OCI-LY1 (cell line): ENCODE measurements at regions not wholly inside any gene's neighbourhood (a gene's known extent, or its start where the extent isn't known, plus 50 kb on each side); places are given as distances from the start of the nearest gene placed in this dataset.

Experiments
- H2AFZ ChIP-seq: fragments of 200-600 bp; sonication (generic), shearing (Covaris generic); 2 replicates; pipeline ENCODE4 v1.6.0; 2014; ENCODE audit warnings: antibody characterized with exemption, mild to moderate bottlenecking, low read length
- H3F3A ChIP-seq: fragments of 200-600 bp; sonication (generic), shearing (Covaris generic); 2 replicates; pipeline ENCODE4 v1.6.0; 2014; ENCODE audit warnings: mild to moderate bottlenecking, antibody characterized with exemption, low read length, moderate library complexity; ENCODE audit not compliant: insufficient read depth
- H3K27ac ChIP-seq: fragments of 200-600 bp; sonication (generic); 2 replicates; pipeline ENCODE4 v1.5.1; 2014; ENCODE audit warnings: low read length, mixed run types, mild to moderate bottlenecking, low read depth; ENCODE audit not compliant: poor library complexity, severe bottlenecking
- H3K27me3 ChIP-seq: fragments of 200-600 bp; sonication (generic); 2 replicates; pipeline ENCODE4 v1.6.0; 2014; ENCODE audit warnings: antibody characterized with exemption, mild to moderate bottlenecking, low read length, moderate library complexity; ENCODE audit not compliant: insufficient read depth
- H3K36me3 ChIP-seq: fragments of 200-600 bp; sonication (generic); 2 replicates; pipeline ENCODE4 v1.6.1; 2014; ENCODE audit warnings: mild to moderate bottlenecking, antibody characterized with exemption, low read length, moderate library complexity, mixed read lengths; ENCODE audit not compliant: insufficient read depth
- H3K4me1 ChIP-seq: fragments of 200-600 bp; sonication (generic); 2 replicates; pipeline ENCODE4 v1.5.1; 2014; ENCODE audit warnings: mild to moderate bottlenecking, low read length, moderate library complexity; ENCODE audit not compliant: insufficient read depth, severe bottlenecking
- H3K4me2 ChIP-seq: fragments of 200-600 bp; sonication (generic), shearing (Covaris generic); 2 replicates; pipeline ENCODE4 v1.6.1; 2014; ENCODE audit warnings: low read length
- H3K4me3 ChIP-seq: fragments of 200-600 bp; sonication (generic); 2 replicates; pipeline ENCODE4 v1.5.1; 2014; ENCODE audit warnings: low read length, low read depth, mild to moderate bottlenecking, mixed read lengths; ENCODE audit not compliant: poor library complexity, severe bottlenecking
- H3K79me2 ChIP-seq: fragments of 200-600 bp; shearing (Covaris generic); 2 replicates; pipeline ENCODE4 v1.6.1; 2016; ENCODE audit warnings: mixed run types, low read length, mixed read lengths; ENCODE audit not compliant: insufficient read depth
- H3K9ac ChIP-seq: fragments of 200-600 bp; sonication (generic), shearing (Covaris generic); 2 replicates; pipeline ENCODE4 v1.6.1; 2014; ENCODE audit warnings: mild to moderate bottlenecking, low read length, mixed read lengths
- H3K9me2 ChIP-seq: fragments of 200-600 bp; sonication (generic), shearing (Covaris generic); 2 replicates; pipeline ENCODE4 v1.6.1; 2014; ENCODE audit warnings: low read depth, mild to moderate bottlenecking, low read length, mixed read lengths
- H3K9me3 ChIP-seq: fragments of 200-600 bp; shearing (Covaris generic); 2 replicates; pipeline ENCODE4 v1.6.1; 2014; ENCODE audit warnings: low read length, mixed read lengths
- H4K20me1 ChIP-seq: fragments of 200-600 bp; sonication (generic), shearing (Covaris generic); 2 replicates; pipeline ENCODE4 v1.6.0; 2016; ENCODE audit warnings: mild to moderate bottlenecking, low read length; ENCODE audit not compliant: insufficient read depth
- EZH2 ChIP-seq: fragments of 200-600 bp; sonication (generic), shearing (Covaris generic); IDR thresholded peaks from 2 replicates; pipeline ENCODE4 v1.8.0; 2017; ENCODE audit warnings: borderline replicate concordance, mixed run types, mild to moderate bottlenecking, antibody characterized with exemption, low read length, moderate library complexity, mixed read lengths
- TF ChIP-seq, protein P1 (sequence below): fragments of 200-600 bp; sonication (generic), shearing (Covaris generic); IDR thresholded peaks from 2 replicates; pipeline ENCODE4 v1.5.1; 2017; ENCODE audit warnings: mild to moderate bottlenecking, antibody characterized with exemption, low read length, moderate library complexity, mixed read lengths

DNA sequence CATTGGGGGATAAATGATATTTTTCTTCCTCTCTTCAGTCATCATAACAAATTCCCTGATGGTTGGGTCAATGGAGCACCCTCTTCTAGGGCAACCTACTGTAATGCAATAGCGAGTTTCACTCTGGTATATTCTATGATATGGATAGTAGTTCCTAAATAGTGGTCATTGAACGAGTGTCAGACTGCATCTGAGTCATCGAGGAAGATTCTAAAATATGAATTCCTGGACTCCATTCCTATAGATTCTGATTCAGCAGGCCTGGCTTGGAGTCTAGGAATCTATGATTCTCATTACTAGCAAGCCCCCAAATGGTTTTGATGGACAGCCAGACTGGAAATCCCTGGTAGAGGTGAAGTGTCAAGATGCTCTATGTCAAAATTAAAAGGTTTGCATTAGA lies 254.5 kb downstream of the BUB3 start:
- Histone ChIP-seq H3K9me3 (peaks cover 3% of the 10 kb centered on the region; the same call in 1 of the 2 replicates), H3K79me2 (no peaks in the 10 kb centered on the region), H4K20me1 (no peaks in the 10 kb centered on the region), H3K4me2 (no peak overlapping the region), H3K27ac (no peak overlapping the region), H3F3A (no peaks in the 10 kb centered on the region), H3K9me2 (no peaks in the 10 kb centered on the region), H3K9ac (no peak overlapping the region), H3K4me1 (no peaks in the 10 kb centered on the region), H3K27me3 (no peaks in the 10 kb centered on the region), H2AFZ (no peak overlapping the region), H3K4me3 (no peak overlapping the region), H3K36me3 (no peaks in the 10 kb centered on the region)
- TF ChIP-seq, protein P1, sequence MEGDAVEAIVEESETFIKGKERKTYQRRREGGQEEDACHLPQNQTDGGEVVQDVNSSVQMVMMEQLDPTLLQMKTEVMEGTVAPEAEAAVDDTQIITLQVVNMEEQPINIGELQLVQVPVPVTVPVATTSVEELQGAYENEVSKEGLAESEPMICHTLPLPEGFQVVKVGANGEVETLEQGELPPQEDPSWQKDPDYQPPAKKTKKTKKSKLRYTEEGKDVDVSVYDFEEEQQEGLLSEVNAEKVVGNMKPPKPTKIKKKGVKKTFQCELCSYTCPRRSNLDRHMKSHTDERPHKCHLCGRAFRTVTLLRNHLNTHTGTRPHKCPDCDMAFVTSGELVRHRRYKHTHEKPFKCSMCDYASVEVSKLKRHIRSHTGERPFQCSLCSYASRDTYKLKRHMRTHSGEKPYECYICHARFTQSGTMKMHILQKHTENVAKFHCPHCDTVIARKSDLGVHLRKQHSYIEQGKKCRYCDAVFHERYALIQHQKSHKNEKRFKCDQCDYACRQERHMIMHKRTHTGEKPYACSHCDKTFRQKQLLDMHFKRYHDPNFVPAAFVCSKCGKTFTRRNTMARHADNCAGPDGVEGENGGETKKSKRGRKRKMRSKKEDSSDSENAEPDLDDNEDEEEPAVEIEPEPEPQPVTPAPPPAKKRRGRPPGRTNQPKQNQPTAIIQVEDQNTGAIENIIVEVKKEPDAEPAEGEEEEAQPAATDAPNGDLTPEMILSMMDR, result no peak
- no peak for TF ChIP-seq EZH2

DNA sequence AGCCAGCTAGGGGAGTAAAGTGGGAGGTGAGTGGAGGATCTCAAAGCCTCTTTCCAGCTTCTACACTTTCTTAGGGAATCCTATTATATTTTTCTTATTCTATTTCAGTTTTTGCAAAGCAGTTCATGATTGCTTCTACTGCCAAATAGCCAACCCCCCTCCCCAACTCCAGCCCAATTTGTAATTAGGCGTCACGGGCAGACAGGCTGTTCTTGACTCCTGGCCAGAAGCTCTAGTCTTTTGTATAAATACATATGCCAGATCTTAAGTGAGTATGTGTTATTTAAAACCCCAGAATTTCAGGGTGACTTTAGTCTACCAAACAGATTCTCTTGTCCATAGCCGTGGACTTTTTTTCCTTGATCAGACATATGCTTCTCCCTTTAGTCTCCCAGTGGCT lies 255.2 kb downstream of the BUB3 start:
- Histone ChIP-seq H3K36me3 (no peaks in the 10 kb centered on the region), H4K20me1 (no peaks in the 10 kb centered on the region), H3K9ac (no peak overlapping the region), H3K4me1 (no peaks in the 10 kb centered on the region), H3K79me2 (no peaks in the 10 kb centered on the region), H3K27ac (no peak overlapping the region), H3F3A (no peaks in the 10 kb centered on the region), H3K27me3 (no peaks in the 10 kb centered on the region), H3K9me2 (no peaks in the 10 kb centered on the region), H3K4me3 (no peak overlapping the region), H2AFZ (no peak overlapping the region), H3K9me3 (peaks cover 3% of the 10 kb centered on the region; the same call in 1 of the 2 replicates), H3K4me2 (no peak overlapping the region)
- no peak for TF ChIP-seq EZH2
- TF ChIP-seq, protein P1, result no peak

DNA sequence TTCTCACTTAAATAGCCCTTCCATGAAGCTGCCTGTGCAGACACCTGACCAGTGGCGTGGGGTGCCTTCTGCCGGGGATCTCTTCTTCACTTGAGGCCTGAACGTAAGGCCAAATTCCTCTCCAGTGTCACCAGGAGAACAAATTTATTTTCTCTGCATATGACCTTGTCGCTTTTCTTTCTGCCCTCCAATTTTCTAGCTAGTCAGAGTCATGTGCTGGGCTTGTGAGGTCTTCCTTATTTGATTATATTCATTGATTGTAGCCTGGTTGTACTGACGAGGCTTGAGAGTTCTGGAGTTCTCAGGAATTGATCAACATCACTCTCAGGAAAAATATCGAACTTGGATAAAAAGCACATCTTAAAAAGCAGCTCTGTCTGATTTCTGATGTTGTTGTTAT lies 255.7 kb downstream of the BUB3 start:
- H3K36me3 ChIP-seq, result no peaks in the 10 kb centered on the region
- no peaks in the 10 kb centered on the region for H4K20me1 ChIP-seq
- H3K9me3 ChIP-seq, result no peaks in the 10 kb centered on the region
- H3K27ac ChIP-seq, result no peak overlapping the region
- H3K4me3 ChIP-seq, result no peak overlapping the region
- H3K79me2 ChIP-seq, result no peaks in the 10 kb centered on the region
- H2AFZ ChIP-seq, result no peak overlapping the region
- H3K9me2 ChIP-seq, result no peaks in the 10 kb centered on the region
- H3K9ac ChIP-seq, result no peak overlapping the region
- H3F3A ChIP-seq, result no peaks in the 10 kb centered on the region
- H3K4me2 ChIP-seq, result no peak overlapping the region
- H3K27me3 ChIP-seq, result no peaks in the 10 kb centered on the region
- no peak for TF ChIP-seq EZH2
- TF ChIP-seq, protein P1, result no peak
- no peaks in the 10 kb centered on the region for H3K4me1 ChIP-seq
